ENCODE measurements at regions not wholly inside any gene's neighbourhood (a gene's known extent, or its start where the extent isn't known, plus 50 kb on each side); places are given as distances from the start of the nearest gene placed in this dataset.

GRCh38 chr12:47415054-47415453 lies 290.8 kb downstream of the RPAP3 start:
- Histone ChIP-seq H3K9me3 (ENCODE audit: control insufficient read depth in 4 of 4, low read length in 3 of 4) (no peaks in the 10 kb centered on the region), H3K4me1 (ENCODE audit: control insufficient read depth in 4 of 4, insufficient read depth in 4 of 4, low read length in 3 of 4) (no peaks in the 10 kb centered on the region), H3K4me3 (ENCODE audit: low read depth in 1 of 3, low read length in 3 of 3) (no peak overlapping the region), H3K9ac (ENCODE audit: low read depth in 1 of 2, low read length in 2 of 2) (no peak overlapping the region), H3K27me3 (ENCODE audit: control insufficient read depth in 4 of 4, insufficient read depth in 4 of 4, low read length in 3 of 4) (peaks cover 0 to 3% (median 0%) of the 10 kb centered on the region in 4 donors), H3K36me3 (ENCODE audit: control insufficient read depth in 4 of 4, insufficient read depth in 3 of 4, low read depth in 1 of 4, low read length in 3 of 4) (no peaks in the 10 kb centered on the region), H3K27ac (ENCODE audit: low read depth in 1 of 2, low read length in 2 of 2) (no peak overlapping the region)
- no peak for DNase-seq (ENCODE audit: low spot score)
- WGBS, result 66% methylated on average over 4 of the region's 4 CpGs
- TF ChIP-seq JUND (IDR thresholded peaks at IDR 0.05), result no peak
- TF ChIP-seq TAF1 (conservative IDR thresholded peaks at IDR 0.05), result no peak
- no peak for TF ChIP-seq SP1 (IDR thresholded peaks at IDR 0.05)
- TF ChIP-seq FOXA2 (IDR thresholded peaks at IDR 0.05), result no peak
- TF ChIP-seq REST (IDR thresholded peaks at IDR 0.05), result no peak
- no peak for TF ChIP-seq NR2F2 (IDR thresholded peaks at IDR 0.05)
- no peak for TF ChIP-seq RAD21 (IDR thresholded peaks at IDR 0.05)
- TF ChIP-seq ATF3 (IDR thresholded peaks at IDR 0.05), result no peak
- TF ChIP-seq FOXA1 (IDR thresholded peaks at IDR 0.05), result no peak
- TF ChIP-seq GABPA (IDR thresholded peaks at IDR 0.05 in 1 of 2, conservative IDR thresholded peaks at IDR 0.05 in 1 of 2), result no peak
- no peak for TF ChIP-seq HNF4A (conservative IDR thresholded peaks at IDR 0.05)
- no peak for TF ChIP-seq EGR1 (IDR thresholded peaks at IDR 0.05; ENCODE audit: low read depth in 2 of 2)
- no peak for TF ChIP-seq MAX (IDR thresholded peaks at IDR 0.05)
- TF ChIP-seq HNF4G (IDR thresholded peaks at IDR 0.05), result no peak
- no peak for TF ChIP-seq RXRA (IDR thresholded peaks at IDR 0.05)
- TF ChIP-seq ZBTB33 (IDR thresholded peaks at IDR 0.05), result no peak

- no peak overlapping the region for H3K4me3 ChIP-seq (ENCODE audit: low read depth in 1 of 3, low read length in 3 of 3)
- no peak for DNase-seq (ENCODE audit: low spot score)
- no peaks in the 10 kb centered on the region for H3K4me1 ChIP-seq (ENCODE audit: control insufficient read depth in 4 of 4, insufficient read depth in 4 of 4, low read length in 3 of 4)
- TF ChIP-seq MAX (IDR thresholded peaks at IDR 0.05), result no peak
- TF ChIP-seq ATF3 (IDR thresholded peaks at IDR 0.05), result no peak
- TF ChIP-seq REST (IDR thresholded peaks at IDR 0.05), result no peak
- TF ChIP-seq RAD21 (IDR thresholded peaks at IDR 0.05), result no peak
- no peak for TF ChIP-seq CTCF (IDR thresholded peaks at IDR 0.05; ENCODE audit: low read depth, low read length, missing input control)
- TF ChIP-seq FOXA2 (IDR thresholded peaks at IDR 0.05), result no peak
- TF ChIP-seq HNF4G (IDR thresholded peaks at IDR 0.05), result no peak
- no peak for TF ChIP-seq RXRA (IDR thresholded peaks at IDR 0.05)
- TF ChIP-seq ZBTB33 (IDR thresholded peaks at IDR 0.05), result no peak
- no peak for TF ChIP-seq YY1 (IDR thresholded peaks at IDR 0.05)
- TF ChIP-seq FOXA1 (IDR thresholded peaks at IDR 0.05), result no peak
- H3K9ac ChIP-seq (ENCODE audit: low read depth in 1 of 2, low read length in 2 of 2), result no peak overlapping the region
- H3K27ac ChIP-seq (ENCODE audit: low read depth in 1 of 2, low read length in 2 of 2), result no peak overlapping the region
- 84% methylated on average over 3 of the region's 3 CpGs for WGBS
- no peaks in the 10 kb centered on the region for H3K9me3 ChIP-seq (ENCODE audit: control insufficient read depth in 4 of 4, low read length in 3 of 4)
- peaks cover 0 to 3% (median 0%) of the 10 kb centered on the region in 4 donors for H3K27me3 ChIP-seq (ENCODE audit: control insufficient read depth in 4 of 4, insufficient read depth in 4 of 4, low read length in 3 of 4)
- no peaks in the 10 kb centered on the region for H3K36me3 ChIP-seq (ENCODE audit: control insufficient read depth in 4 of 4, insufficient read depth in 3 of 4, low read depth in 1 of 4, low read length in 3 of 4)
Measured at GRCh38 chr12:47414511-47414910, 291.3 kb downstream of the RPAP3 start.
